Jurkat, Clone E6-1 (cell line): ENCODE measurements at regions not wholly inside any gene's neighbourhood (a gene's known extent, or its start where the extent isn't known, plus 50 kb on each side); places are given as distances from the start of the nearest gene placed in this dataset.

ENCODE experiments used
- DNase-seq: peaks from one replicate; pipeline ENCODE4 v3.0.0-alpha.2; 2011; ENCODE audit warnings: low read depth, low spot score
- H3K4me3 ChIP-seq: 2 replicates; pipeline ENCODE4 v1.5.1; 2011; ENCODE audit warnings: mild to moderate bottlenecking, low read length, control low read depth, moderate library complexity

- no peak for DNase-seq
- no peak overlapping the region for H3K4me3 ChIP-seq
Observed at GRCh38 chr12:77299001-77299400, 233.6 kb upstream of the E2F7 start.

- H3K4me3 ChIP-seq: no peak overlapping the region
- no peak for DNase-seq
Observed at GRCh38 chr12:77294016-77294415, 228.6 kb upstream of the E2F7 start.

DNA sequence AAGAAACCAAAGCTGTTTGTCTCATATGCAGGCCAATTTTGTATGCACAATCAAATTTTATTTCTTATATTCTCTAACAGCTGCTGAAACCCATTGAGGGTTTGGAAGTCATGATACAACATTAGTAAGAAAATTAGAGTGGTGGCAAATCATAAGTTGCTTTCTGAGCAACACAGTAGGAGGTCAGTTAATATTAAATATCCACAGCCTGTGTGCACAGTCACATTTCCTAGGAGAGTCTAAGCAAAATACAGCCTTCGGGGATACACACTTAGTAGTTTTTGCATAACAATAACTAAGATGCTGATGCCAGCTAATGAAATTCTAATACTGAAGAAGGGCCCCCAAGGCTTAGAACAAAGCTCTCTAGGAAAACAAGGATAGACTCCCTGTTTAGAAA, 209.6 kb upstream of the E2F7 start:
- H3K4me3 ChIP-seq: no peak overlapping the region
- no peak for DNase-seq

DNA sequence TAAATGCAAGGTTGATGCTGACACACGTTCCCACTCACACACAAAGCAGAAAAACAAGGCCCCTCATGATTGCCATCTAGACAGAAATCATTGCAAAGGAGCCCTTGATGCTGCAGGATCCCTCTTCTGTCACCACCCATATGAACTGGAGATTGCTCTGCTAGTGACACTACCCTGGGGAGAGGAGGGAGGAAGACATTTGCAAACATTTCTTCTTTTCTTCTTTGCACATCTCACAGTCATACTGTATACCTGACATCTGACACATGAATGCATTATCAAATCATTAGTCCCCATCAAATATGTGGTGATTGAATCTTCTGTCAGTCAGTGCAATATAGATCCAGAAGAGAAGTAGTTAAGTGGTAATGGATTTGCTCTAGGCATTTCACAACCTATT, 208.5 kb upstream of the E2F7 start:
- no peak for DNase-seq
- H3K4me3 ChIP-seq: no peak overlapping the region

- H3K4me3 ChIP-seq: no peak overlapping the region
- no peak for DNase-seq
Observed at GRCh38 chr12:77256956-77257355, 191.6 kb upstream of the E2F7 start.

GRCh38 chr12:77253321-77253720, 188.0 kb upstream of the E2F7 start:
- no peak overlapping the region for H3K4me3 ChIP-seq
- DNase-seq: no peak

DNA sequence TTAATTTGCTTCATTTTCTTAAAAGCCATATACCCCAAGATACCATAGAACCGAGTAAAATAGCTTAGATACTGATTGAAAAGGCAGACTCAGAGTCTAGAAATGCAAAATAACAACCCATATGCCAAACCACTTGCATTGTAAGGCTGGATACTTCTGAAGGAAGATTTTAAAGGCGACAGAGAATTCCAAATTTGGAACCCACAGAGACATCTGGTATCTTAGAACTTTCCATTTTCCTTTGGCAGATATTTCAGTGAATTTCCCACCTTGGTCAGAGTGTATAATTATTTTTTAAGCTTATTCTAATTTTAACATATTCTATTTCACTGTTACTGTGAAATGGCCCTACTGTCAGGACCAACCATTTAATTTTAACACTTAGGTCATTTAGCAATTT, 186.4 kb upstream of the E2F7 start:
- DNase-seq: no peak
- no peak overlapping the region for H3K4me3 ChIP-seq

GRCh38 chr12:77249892-77250291, 184.5 kb upstream of the E2F7 start:
- no peak for DNase-seq
- H3K4me3 ChIP-seq: no peak overlapping the region

DNA sequence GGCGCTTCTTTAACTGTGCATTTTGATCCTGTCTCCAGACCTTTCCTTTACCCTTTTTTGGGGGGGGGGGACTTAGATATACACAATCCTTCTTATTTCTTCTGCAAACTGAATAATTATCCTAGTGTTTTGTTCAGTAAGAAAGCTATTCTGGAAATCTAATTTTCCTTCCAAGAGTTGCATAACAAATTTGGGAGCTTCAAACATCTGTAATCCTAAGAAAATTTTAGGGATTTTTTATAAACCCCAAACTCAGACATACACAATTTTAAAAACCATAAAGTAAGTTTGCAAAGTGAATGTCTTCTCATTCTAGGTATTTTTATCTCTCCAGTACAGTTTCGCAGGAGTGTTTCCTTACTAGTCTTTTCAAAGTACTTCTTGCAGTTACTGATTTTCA, 182.7 kb upstream of the E2F7 start:
- H3K4me3 ChIP-seq: no peak overlapping the region
- DNase-seq: no peak

GRCh38 chr12:77247542-77247941, 182.2 kb upstream of the E2F7 start:
- no peak overlapping the region for H3K4me3 ChIP-seq

DNA sequence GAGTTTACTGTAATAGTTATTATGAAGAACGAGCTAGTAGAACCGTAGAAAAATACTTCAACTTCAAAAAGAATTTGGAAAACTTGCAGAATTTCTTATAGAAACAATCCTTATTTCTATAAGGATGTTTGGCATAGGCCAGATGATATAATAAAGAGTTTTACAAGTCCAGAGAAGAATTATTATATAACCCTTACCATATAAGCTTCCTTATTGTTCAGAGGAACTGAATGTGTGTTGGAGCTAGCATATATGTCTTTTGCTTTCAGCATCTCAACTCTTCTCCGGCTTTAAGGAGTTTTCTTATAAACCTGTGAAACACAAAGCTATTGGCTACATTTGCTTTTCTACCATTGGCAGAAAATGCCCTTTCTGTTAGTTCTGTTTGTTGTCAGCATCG, 178.0 kb upstream of the E2F7 start:
- no peak for DNase-seq

More at GRCh38 chr12:77247542-77247941, 182.2 kb upstream of the E2F7 start:
- no peak for DNase-seq

GRCh38 chr12:77239617-77240016, 174.2 kb upstream of the E2F7 start:
- DNase-seq: no peak
- no peak overlapping the region for H3K4me3 ChIP-seq

More for the DNA sequence above, 178.0 kb upstream of the E2F7 start:
- no peak overlapping the region for H3K4me3 ChIP-seq

DNA sequence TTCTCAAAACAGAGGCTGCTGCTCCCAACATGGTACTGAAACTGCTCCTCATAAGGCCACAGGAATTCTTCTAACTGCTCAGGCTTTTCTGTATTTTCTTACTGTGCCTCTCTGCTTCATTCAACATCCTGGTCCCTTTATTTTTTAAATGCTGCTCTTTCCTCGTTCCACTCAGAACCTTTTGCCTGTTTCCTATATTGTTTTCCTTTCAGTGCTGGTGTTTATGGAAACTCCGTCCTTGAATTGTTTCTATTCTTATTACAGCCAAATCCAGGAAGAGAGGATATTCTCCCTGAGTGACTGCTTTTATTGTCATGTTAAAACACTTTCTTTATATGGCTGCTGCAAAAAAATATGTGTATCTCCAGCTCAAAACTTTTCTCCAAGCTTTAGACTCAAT, 173.0 kb upstream of the E2F7 start:
- H3K4me3 ChIP-seq: no peak overlapping the region
- DNase-seq: no peak

DNA sequence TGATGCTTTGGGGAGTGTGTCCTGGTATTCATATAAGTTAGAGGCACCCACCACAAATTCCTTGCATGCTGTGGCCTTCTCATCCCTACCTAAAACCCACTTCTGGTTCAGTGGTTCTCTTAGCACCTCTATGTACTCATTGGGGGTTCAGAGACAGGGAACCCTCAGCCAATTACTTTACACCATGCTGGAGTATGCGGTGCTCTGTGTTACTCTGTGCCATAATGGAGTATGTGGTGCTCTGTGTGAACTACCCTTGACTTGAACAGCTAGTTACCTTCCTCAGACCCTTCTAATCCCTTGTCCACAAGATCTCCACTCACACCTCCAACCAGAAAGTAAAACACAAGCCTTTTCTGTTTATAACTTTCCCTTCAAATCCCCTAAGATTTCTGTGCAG, 172.5 kb upstream of the E2F7 start:
- no peak overlapping the region for H3K4me3 ChIP-seq
- DNase-seq: no peak

DNA sequence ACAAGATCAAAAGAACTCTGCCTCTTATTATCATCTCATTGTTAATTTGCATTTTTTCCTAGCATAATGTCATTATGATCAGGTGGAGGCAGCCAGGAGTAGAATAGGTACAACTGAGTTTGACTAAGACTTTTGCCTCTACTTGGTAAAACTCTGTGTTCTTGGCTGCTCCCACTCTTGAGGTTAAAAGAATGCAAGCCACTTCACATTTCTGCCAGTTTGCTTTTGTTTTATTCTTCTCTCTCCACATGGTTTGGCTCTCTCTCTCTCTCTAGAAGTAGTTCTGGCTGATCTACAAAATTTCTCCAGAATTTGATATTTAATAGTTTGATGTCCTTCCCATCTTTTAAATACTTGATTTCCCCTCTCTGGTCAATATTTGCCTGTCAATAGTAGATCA, 170.7 kb upstream of the E2F7 start:
- no peak for DNase-seq

DNA sequence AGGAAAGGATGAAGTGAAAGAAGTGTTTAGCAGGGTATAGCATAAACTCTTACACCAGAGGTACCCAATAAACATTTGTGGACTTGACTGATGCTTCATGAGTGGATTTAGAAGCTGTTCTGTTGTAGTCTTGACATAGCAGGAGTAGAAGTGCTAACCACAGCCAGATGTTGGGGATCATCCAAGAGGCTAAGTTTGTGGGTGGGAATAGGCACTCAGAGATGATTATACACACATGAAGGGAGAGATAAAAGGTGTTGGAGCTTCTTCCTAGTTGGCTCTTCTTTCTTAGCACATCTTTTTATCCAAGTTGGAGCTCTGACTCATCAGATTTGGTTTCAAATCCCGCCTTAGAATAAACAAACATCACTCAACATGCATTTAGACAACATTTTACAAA, 166.7 kb upstream of the E2F7 start:
- H3K4me3 ChIP-seq: no peak overlapping the region
- no peak for DNase-seq

More for the DNA sequence above, 170.7 kb upstream of the E2F7 start:
- no peak overlapping the region for H3K4me3 ChIP-seq

DNA sequence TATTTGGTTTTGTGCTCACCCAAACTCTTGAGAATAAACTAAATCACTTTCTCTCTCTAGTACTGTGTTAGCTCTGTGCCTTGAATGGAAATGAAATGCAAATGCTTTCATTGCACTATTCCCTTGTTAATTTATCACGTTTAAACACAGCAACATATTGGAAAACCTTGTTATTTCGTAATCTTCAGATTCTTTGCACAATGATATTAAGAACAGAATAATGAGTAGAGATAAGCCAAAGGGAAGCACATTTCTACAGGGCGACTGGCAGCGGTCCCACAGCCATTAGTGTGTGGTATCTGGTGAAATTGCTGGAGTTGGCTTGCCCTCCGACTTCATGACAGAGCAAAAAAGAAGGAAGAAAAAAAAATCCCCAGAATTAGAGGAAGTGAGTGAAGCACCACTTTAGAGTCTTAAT, 166.1 kb upstream of the E2F7 start:
- H3K4me3 ChIP-seq: no peak overlapping the region
- no peak for DNase-seq

GRCh38 chr12:77229640-77230442, 164.5 kb upstream of the E2F7 start:
- no peak for DNase-seq
- no peak overlapping the region for H3K4me3 ChIP-seq

GRCh38 chr12:77228376-77228775, 163.0 kb upstream of the E2F7 start:
- no peak overlapping the region for H3K4me3 ChIP-seq
- no peak for DNase-seq

DNA sequence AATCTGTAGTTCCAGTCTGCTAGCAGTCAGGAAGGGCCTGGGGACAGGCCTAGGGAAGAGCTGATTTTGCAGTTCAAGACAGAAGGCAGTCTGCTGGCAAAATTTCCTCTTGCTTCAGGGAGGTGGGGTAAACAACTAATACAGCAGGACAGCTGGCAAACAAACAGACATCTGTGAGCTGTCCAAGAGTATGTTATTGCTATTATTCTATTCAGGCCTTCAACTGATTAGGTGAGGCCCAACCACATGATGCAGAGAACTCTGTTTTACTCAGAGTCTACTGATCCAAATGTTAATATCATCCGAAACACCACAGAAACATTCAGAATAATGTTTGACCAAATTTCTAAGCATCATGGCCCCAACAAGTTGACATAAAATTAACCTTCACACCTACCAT, 161.0 kb upstream of the E2F7 start:
- H3K4me3 ChIP-seq: no peak overlapping the region
- DNase-seq: no peak

GRCh38 chr12:77225373-77225772, 160.0 kb upstream of the E2F7 start:
- no peak for DNase-seq
- H3K4me3 ChIP-seq: no peak overlapping the region
